GM19438 (cell line): ENCODE measurements at regions not wholly inside any gene's neighbourhood (a gene's known extent, or its start where the extent isn't known, plus 50 kb on each side); places are given as distances from the start of the nearest gene placed in this dataset.
"Not testable (repeated sequence)": the region's sequence is repeated elsewhere in the genome, so short reads cannot be mapped to it uniquely, and the experiment has no call there.

Experiments
- ATAC-seq: cut with Tn5 transposase; IDR thresholded peaks from one replicate; pipeline ENCODE4 v1.9.1; 2021; ENCODE audit warnings: low read depth; ENCODE audit not compliant: unreplicated experiment

- ATAC-seq, result no peak
Measured at GRCh38 chr2:44084850-44085249, 83.8 kb upstream of the PPM1B start.

- no peak for ATAC-seq
Measured at GRCh38 chr2:44086629-44087028, 82.0 kb upstream of the PPM1B start.

- ATAC-seq, result peak; percentile 63
Measured at GRCh38 chr2:44087036-44087713, 81.5 kb upstream of the PPM1B start.

GRCh38 chr2:44087714-44088092 lies 81.0 kb upstream of the PPM1B start:
- no peak for ATAC-seq

GRCh38 chr2:44092519-44092918 lies 76.2 kb upstream of the PPM1B start:
- ATAC-seq, result not testable (repeated sequence)

GRCh38 chr2:44093970-44094369 lies 74.7 kb upstream of the PPM1B start:
- no peak for ATAC-seq

- ATAC-seq, result no peak
Measured at GRCh38 chr2:44097322-44097907, 71.3 kb upstream of the PPM1B start.

GRCh38 chr2:44098050-44098449 lies 70.6 kb upstream of the PPM1B start:
- no peak for ATAC-seq

- ATAC-seq, result no peak
Measured at GRCh38 chr2:44098891-44099290, 69.8 kb upstream of the PPM1B start.

- no peak for ATAC-seq
Measured at GRCh38 chr2:44100351-44100750, 68.3 kb upstream of the PPM1B start.

GRCh38 chr2:44101246-44101645 lies 67.4 kb upstream of the PPM1B start:
- ATAC-seq, result no peak

- ATAC-seq, result no peak
Measured at GRCh38 chr2:44102790-44103562, 65.7 kb upstream of the PPM1B start.

- ATAC-seq, result no peak
Measured at GRCh38 chr2:44103639-44104038, 65.0 kb upstream of the PPM1B start.

GRCh38 chr2:44104855-44105271 lies 63.8 kb upstream of the PPM1B start:
- no peak for ATAC-seq

GRCh38 chr2:44106509-44106908 lies 62.2 kb upstream of the PPM1B start:
- not testable (repeated sequence) for ATAC-seq

GRCh38 chr2:44107086-44107740 lies 61.5 kb upstream of the PPM1B start:
- ATAC-seq, result peak; percentile 83

GRCh38 chr2:44107974-44108373 lies 60.7 kb upstream of the PPM1B start:
- ATAC-seq, result no peak

GRCh38 chr2:44109166-44109565 lies 59.5 kb upstream of the PPM1B start:
- no peak for ATAC-seq

- ATAC-seq, result no peak
Measured at GRCh38 chr2:44110444-44110843, 58.2 kb upstream of the PPM1B start.

- ATAC-seq, result no peak
Measured at GRCh38 chr2:44112096-44112495, 56.6 kb upstream of the PPM1B start.

GRCh38 chr2:44116319-44116718 lies 52.4 kb upstream of the PPM1B start:
- ATAC-seq, result no peak
